C4-2B (cell line): ENCODE measurements at regions not wholly inside any gene's neighbourhood (a gene's known extent, or its start where the extent isn't known, plus 50 kb on each side); places are given as distances from the start of the nearest gene placed in this dataset.

Experiments used
- CTCF ChIP-seq: fragments of 450-650 bp; conservative IDR thresholded peaks from 2 replicates; pipeline ENCODE4 v1.5.1; 2017; ENCODE audit warnings: mild to moderate bottlenecking
- ZFX ChIP-seq: fragments of 450-650 bp; IDR thresholded peaks from 2 replicates; pipeline ENCODE4 v1.6.1; 2017

- TF ChIP-seq CTCF = no peak
- TF ChIP-seq ZFX = no peak
Measured at GRCh38 chr10:10294881-10295529, 722.7 kb upstream of the CELF2 start.
